ENCODE measurements at regions not wholly inside any gene's neighbourhood (a gene's known extent, or its start where the extent isn't known, plus 50 kb on each side); places are given as distances from the start of the nearest gene placed in this dataset.
"Not testable (repeated sequence)": the region's sequence is repeated elsewhere in the genome, so short reads cannot be mapped to it uniquely, and the experiment has no call there.

DNA sequence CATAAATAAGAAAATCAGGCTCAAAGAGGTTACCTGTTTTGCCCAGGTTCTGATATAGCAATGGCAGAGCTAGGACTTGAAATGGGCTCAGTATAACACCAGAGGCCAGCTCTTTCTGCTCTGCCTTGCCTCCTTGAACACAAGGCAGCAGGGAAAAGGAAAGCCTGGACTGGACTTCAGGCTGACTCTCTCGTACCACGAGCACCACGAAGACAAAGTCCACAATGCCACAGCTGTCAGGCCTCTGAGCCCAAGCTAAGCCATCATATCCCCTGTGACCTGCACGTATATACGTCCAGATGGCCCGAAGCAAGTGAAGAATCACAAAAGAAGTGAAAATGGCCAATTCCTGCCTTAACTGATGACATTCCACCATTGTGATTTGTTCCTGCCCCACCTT is 75.6 kb upstream of the SRSF6 start:
- TF ChIP-seq, protein P1, sequence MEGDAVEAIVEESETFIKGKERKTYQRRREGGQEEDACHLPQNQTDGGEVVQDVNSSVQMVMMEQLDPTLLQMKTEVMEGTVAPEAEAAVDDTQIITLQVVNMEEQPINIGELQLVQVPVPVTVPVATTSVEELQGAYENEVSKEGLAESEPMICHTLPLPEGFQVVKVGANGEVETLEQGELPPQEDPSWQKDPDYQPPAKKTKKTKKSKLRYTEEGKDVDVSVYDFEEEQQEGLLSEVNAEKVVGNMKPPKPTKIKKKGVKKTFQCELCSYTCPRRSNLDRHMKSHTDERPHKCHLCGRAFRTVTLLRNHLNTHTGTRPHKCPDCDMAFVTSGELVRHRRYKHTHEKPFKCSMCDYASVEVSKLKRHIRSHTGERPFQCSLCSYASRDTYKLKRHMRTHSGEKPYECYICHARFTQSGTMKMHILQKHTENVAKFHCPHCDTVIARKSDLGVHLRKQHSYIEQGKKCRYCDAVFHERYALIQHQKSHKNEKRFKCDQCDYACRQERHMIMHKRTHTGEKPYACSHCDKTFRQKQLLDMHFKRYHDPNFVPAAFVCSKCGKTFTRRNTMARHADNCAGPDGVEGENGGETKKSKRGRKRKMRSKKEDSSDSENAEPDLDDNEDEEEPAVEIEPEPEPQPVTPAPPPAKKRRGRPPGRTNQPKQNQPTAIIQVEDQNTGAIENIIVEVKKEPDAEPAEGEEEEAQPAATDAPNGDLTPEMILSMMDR (IDR thresholded peaks at IDR 0.05) = not testable (repeated sequence)
- TF ChIP-seq ATF1 (CRISPR knock-in tag; IDR thresholded peaks at IDR 0.05); NR2C2 (CRISPR knock-in tag; IDR thresholded peaks at IDR 0.05); ZNF317 (CRISPR knock-in tag; IDR thresholded peaks at IDR 0.05; ENCODE audit: borderline replicate concordance, low read depth); ZNF121 (CRISPR knock-in tag; IDR thresholded peaks at IDR 0.05); ZNF232 (CRISPR knock-in tag; IDR thresholded peaks at IDR 0.05); JUN (CRISPR knock-in tag; IDR thresholded peaks at IDR 0.05); ZNF396 (CRISPR knock-in tag; IDR thresholded peaks at IDR 0.05; ENCODE audit: borderline replicate concordance); TEAD4 (CRISPR knock-in tag; IDR thresholded peaks at IDR 0.05): not testable (repeated sequence)
- TF ChIP-seq, protein P2, sequence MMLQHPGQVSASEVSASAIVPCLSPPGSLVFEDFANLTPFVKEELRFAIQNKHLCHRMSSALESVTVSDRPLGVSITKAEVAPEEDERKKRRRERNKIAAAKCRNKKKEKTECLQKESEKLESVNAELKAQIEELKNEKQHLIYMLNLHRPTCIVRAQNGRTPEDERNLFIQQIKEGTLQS (CRISPR knock-in tag; conservative IDR thresholded peaks at IDR 0.05) = not testable (repeated sequence)

All from WTC11 (cell line).